ENCODE measurements at regions not wholly inside any gene's neighbourhood (a gene's known extent, or its start where the extent isn't known, plus 50 kb on each side); places are given as distances from the start of the nearest gene placed in this dataset.

DNA sequence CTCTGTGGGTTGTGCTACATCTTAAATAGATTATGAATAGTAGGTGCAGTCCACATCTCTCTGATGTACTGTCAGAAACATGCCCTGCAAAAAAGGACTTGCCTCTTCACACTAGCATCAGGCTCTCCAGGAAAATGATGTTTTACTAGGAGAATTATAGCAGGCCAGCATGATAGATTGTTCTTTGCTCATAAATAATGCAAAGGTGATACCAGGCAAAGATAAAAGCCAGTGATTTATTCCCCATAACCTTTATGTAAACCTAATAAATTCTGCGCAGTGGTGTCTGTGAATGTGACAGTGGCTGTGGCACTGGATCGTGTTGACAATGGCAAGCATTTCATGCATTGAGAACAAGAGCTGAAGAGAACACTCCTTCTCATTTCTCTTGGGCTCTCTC lies 646.5 kb upstream of the SEL1L start:
- TF ChIP-seq, protein P1, sequence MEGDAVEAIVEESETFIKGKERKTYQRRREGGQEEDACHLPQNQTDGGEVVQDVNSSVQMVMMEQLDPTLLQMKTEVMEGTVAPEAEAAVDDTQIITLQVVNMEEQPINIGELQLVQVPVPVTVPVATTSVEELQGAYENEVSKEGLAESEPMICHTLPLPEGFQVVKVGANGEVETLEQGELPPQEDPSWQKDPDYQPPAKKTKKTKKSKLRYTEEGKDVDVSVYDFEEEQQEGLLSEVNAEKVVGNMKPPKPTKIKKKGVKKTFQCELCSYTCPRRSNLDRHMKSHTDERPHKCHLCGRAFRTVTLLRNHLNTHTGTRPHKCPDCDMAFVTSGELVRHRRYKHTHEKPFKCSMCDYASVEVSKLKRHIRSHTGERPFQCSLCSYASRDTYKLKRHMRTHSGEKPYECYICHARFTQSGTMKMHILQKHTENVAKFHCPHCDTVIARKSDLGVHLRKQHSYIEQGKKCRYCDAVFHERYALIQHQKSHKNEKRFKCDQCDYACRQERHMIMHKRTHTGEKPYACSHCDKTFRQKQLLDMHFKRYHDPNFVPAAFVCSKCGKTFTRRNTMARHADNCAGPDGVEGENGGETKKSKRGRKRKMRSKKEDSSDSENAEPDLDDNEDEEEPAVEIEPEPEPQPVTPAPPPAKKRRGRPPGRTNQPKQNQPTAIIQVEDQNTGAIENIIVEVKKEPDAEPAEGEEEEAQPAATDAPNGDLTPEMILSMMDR (IDR thresholded peaks at IDR 0.05; ENCODE audit: borderline replicate concordance, extremely low read depth, low read length, poor library complexity, severe bottlenecking), result no peak
- no peak for TF ChIP-seq EZH2 (IDR thresholded peaks at IDR 0.05; ENCODE audit: borderline replicate concordance, low read depth, low read length, severe bottlenecking)

Data from DND-41 (cell line).